ENCODE measurements at regions not wholly inside any gene's neighbourhood (a gene's known extent, or its start where the extent isn't known, plus 50 kb on each side); places are given as distances from the start of the nearest gene placed in this dataset.

- 89% methylated on average over 9 of the region's 10 CpGs for WGBS (ENCODE audit: insufficient coverage)
- no peak overlapping the region for H3K27ac Mint-ChIP-seq
These were observed 128.1 kb downstream of the GLI2 start for GRCh38 chr2:120863661-120864320.

GRCh38 chr2:120864981-120865380 lies 129.3 kb downstream of the GLI2 start:
- Histone ChIP-seq H4K20me1 (ENCODE audit: control insufficient read depth, insufficient read depth, low read length, poor library complexity, severe bottlenecking) (no peaks in the 10 kb centered on the region), H3K36me3 (replicated peaks in 1 of 2; ENCODE audit: control extremely low read depth in 1 of 2, control insufficient read depth in 1 of 2, extremely low read depth in 1 of 2, insufficient read depth in 2 of 2, low read length in 1 of 2) (no peaks in the 10 kb centered on the region), H2AFZ (ENCODE audit: insufficient read depth, low read depth, low read length, poor library complexity, severe bottlenecking) (no peak overlapping the region), H3K9ac (ENCODE audit: low read length) (no peak overlapping the region), H3K27me3 (replicated peaks in 1 of 4; ENCODE audit: control extremely low read depth in 1 of 4, control insufficient read depth in 3 of 4, insufficient read depth in 4 of 4, low read length in 3 of 4) (peaks cover 0 to 13% (median 2%) of the 10 kb centered on the region in 4 experiments), H3K79me2 (ENCODE audit: control insufficient read depth, insufficient read depth, low read length) (no peaks in the 10 kb centered on the region), H3K9me3 (ENCODE audit: control extremely low read depth in 1 of 3, control insufficient read depth in 2 of 3, insufficient read depth in 1 of 3, low read length in 2 of 3) (peaks cover 0 to 13% (median 0%) of the 10 kb centered on the region in 3 donors), H3K4me1 (ENCODE audit: control insufficient read depth in 2 of 2, insufficient read depth in 2 of 2, low read length in 2 of 2) (no peaks in the 10 kb centered on the region), H3K27ac (ENCODE audit: low read length in 2 of 2) (no peak overlapping the region), H3K4me2 (replicated peaks; ENCODE audit: low read depth, low read length, poor library complexity, severe bottlenecking) (no peak overlapping the region), H3K4me3 (ENCODE audit: control extremely low read depth in 1 of 5, extremely low read depth in 1 of 5, insufficient read depth in 1 of 5, low read depth in 2 of 5, low read length in 4 of 5) (no peak overlapping the region)
- H3K27ac Mint-ChIP-seq = no peak overlapping the region
- no peak for DNase-seq
- intact Hi-C loops (cut with micrococcal nuclease) = no loop called here
- ChIA-PET CTCF (no interaction called here), POLR2A (no interaction called here)
- peaks cover 21% of the 10 kb centered on the region for H3K27me3 Mint-ChIP-seq
- no peaks in the 10 kb centered on the region for H3K4me1 Mint-ChIP-seq
- no peaks in the 10 kb centered on the region for H3K9me3 Mint-ChIP-seq (ENCODE audit: insufficient read depth)
- H3K4me3 Mint-ChIP-seq = no peak overlapping the region
- WGBS (ENCODE audit: insufficient coverage) = 92% methylated on average over 11 of the region's 11 CpGs
- no peak for ATAC-seq (ENCODE audit: low read depth)
- TF ChIP-seq CTCF (IDR thresholded peaks at IDR 0.05) (no peak), EZH2 (IDR thresholded peaks at IDR 0.05; ENCODE audit: borderline replicate concordance, insufficient read depth, low read depth, low read length, poor library complexity, severe bottlenecking) (no peak)

More at GRCh38 chr2:120863661-120864320, 128.1 kb downstream of the GLI2 start:
- no peaks in the 10 kb centered on the region for H3K79me2 ChIP-seq (ENCODE audit: control insufficient read depth, insufficient read depth, low read length)
- no peak overlapping the region for H2AFZ ChIP-seq (ENCODE audit: insufficient read depth, low read depth, low read length, poor library complexity, severe bottlenecking)
- Mint-ChIP-seq H3K9me3 (ENCODE audit: insufficient read depth) (no peaks in the 10 kb centered on the region), H3K4me3 (no peak overlapping the region), H3K4me1 (no peaks in the 10 kb centered on the region), H3K27me3 (peaks cover 15% of the 10 kb centered on the region)
- no peak overlapping the region for H3K4me3 ChIP-seq (ENCODE audit: control extremely low read depth in 1 of 5, extremely low read depth in 1 of 5, insufficient read depth in 1 of 5, low read depth in 2 of 5, low read length in 4 of 5)
- intact Hi-C loops (cut with micrococcal nuclease) = no loop called here
- H3K36me3 ChIP-seq (replicated peaks in 1 of 2; ENCODE audit: control extremely low read depth in 1 of 2, control insufficient read depth in 1 of 2, extremely low read depth in 1 of 2, insufficient read depth in 2 of 2, low read length in 1 of 2) = no peaks in the 10 kb centered on the region
- no peak for TF ChIP-seq CTCF (IDR thresholded peaks at IDR 0.05)
- no peak for TF ChIP-seq EZH2 (IDR thresholded peaks at IDR 0.05; ENCODE audit: borderline replicate concordance, insufficient read depth, low read depth, low read length, poor library complexity, severe bottlenecking)
- H3K27ac ChIP-seq (ENCODE audit: low read length in 2 of 2) = no peak overlapping the region
- ATAC-seq (ENCODE audit: low read depth) (no peak), DNase-seq (no peak)
- ChIA-PET POLR2A (no interaction called here), CTCF (no interaction called here)
- no peak overlapping the region for H3K4me2 ChIP-seq (replicated peaks; ENCODE audit: low read depth, low read length, poor library complexity, severe bottlenecking)
- no peaks in the 10 kb centered on the region for H4K20me1 ChIP-seq (ENCODE audit: control insufficient read depth, insufficient read depth, low read length, poor library complexity, severe bottlenecking)
- peaks cover 0 to 13% (median 0%) of the 10 kb centered on the region in 3 donors for H3K9me3 ChIP-seq (ENCODE audit: control extremely low read depth in 1 of 3, control insufficient read depth in 2 of 3, insufficient read depth in 1 of 3, low read length in 2 of 3)
- peaks cover 0 to 13% (median 2%) of the 10 kb centered on the region in 4 experiments for H3K27me3 ChIP-seq (replicated peaks in 1 of 4; ENCODE audit: control extremely low read depth in 1 of 4, control insufficient read depth in 3 of 4, insufficient read depth in 4 of 4, low read length in 3 of 4)
- H3K9ac ChIP-seq (ENCODE audit: low read length) = no peak overlapping the region
- H3K4me1 ChIP-seq (ENCODE audit: control insufficient read depth in 2 of 2, insufficient read depth in 2 of 2, low read length in 2 of 2) = no peaks in the 10 kb centered on the region

All from B cell (primary cell).